Activated CD8-positive, alpha-beta memory T cell treated with anti-CD3 and anti-CD28 coated beads, Interleukin-2, amount 10 ng/mL, durations not matched to agents 7 days and 5 days (primary cell): ENCODE measurements at regions not wholly inside any gene's neighbourhood (a gene's known extent, or its start where the extent isn't known, plus 50 kb on each side); places are given as distances from the start of the nearest gene placed in this dataset.

Experiments
- ATAC-seq: fragments of 150-1000 bp; cut with Tn5 transposase; one replicate; pipeline ENCODE4 v1.10.0; 2021; ENCODE audit warnings: moderate library complexity
- CTCF ChIA-PET: fragments of 350-600 bp; sonication (Branson Sonifier 250); formaldehyde crosslinking; loops from one replicate; lab custom pipeline; 2021; ENCODE audit warnings: antibody characterized with exemption; lab: Charles Lee
- DNase-seq: peaks from one replicate; pipeline ENCODE4 v3.0.0-alpha.2; 2020
- H3K27ac Mint-ChIP-seq: one replicate; pipeline ENCODE4 v1.8.0; 2021; ENCODE audit warnings: mild to moderate bottlenecking, mixed read lengths
- H3K27me3 Mint-ChIP-seq: one replicate; pipeline ENCODE4 v1.8.0; 2021; ENCODE audit warnings: mixed read lengths
- H3K36me3 Mint-ChIP-seq: one replicate; pipeline ENCODE4 v1.8.0; 2021; ENCODE audit warnings: mild to moderate bottlenecking, mixed read lengths
- H3K4me1 Mint-ChIP-seq: one replicate; pipeline ENCODE4 v1.8.0; 2021; ENCODE audit warnings: mixed read lengths
- H3K4me3 Mint-ChIP-seq: one replicate; pipeline ENCODE4 v1.8.0; 2021; ENCODE audit warnings: mild to moderate bottlenecking, moderate library complexity, mixed read lengths
- H3K9me3 Mint-ChIP-seq: one replicate; pipeline ENCODE4 v1.8.0; 2022; ENCODE audit warnings: low read depth, mixed read lengths

DNA sequence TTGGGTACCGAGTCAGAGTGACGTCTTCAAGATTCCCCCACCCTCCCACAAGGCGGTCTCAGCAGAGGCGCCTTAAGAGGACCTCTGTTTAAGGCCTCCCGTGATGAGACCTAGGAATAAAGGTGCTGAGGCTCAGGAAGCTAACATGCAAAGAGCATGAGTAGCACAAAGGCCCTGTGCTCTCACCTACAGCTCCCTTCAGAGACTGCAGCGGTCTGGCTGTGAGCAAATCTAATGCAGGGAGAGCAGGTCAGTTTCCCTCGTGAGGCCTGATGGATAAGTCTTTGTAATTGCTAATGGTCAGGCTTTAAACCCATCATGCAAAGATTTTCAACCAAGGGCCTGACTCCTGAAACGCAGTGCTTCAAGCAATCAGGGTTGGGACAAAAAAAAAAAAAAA lies 909.3 kb upstream of the GHITM start:
- DNase-seq (no peak), ATAC-seq (no peak)
- Mint-ChIP-seq H3K36me3 (no peaks in the 10 kb centered on the region), H3K9me3 (peaks cover 7% of the 10 kb centered on the region), H3K27me3 (no peaks in the 10 kb centered on the region), H3K4me3 (no peak overlapping the region), H3K27ac (no peak overlapping the region), H3K4me1 (no peaks in the 10 kb centered on the region)
- CTCF ChIA-PET: no interaction called here

DNA sequence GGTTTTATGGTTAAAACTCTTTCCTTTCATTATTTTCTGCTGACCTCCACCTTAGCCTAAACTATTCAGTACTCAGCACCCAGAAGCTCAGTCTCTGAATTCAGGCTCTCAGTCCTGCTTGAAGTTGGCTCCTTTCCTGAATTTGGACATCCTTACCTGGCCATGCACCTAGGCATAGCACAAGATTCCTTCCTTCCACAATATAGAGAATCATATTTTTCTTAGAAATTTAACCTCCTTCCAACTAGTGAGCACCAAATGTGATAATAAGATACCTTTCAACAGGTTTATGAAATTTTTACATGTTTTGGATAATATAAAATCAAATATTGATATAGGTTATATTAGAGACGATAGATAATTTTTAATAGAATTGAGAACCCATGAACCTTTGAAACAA lies 905.6 kb upstream of the GHITM start:
- H3K36me3 Mint-ChIP-seq: no peaks in the 10 kb centered on the region
- ATAC-seq (no peak), DNase-seq (no peak)
- H3K9me3 Mint-ChIP-seq: peaks cover 3% of the 10 kb centered on the region
- no peaks in the 10 kb centered on the region for H3K4me1 Mint-ChIP-seq
- H3K4me3 Mint-ChIP-seq: no peak overlapping the region
- CTCF ChIA-PET: no interaction called here
- H3K27ac Mint-ChIP-seq: no peak overlapping the region
- H3K27me3 Mint-ChIP-seq: no peaks in the 10 kb centered on the region

DNA sequence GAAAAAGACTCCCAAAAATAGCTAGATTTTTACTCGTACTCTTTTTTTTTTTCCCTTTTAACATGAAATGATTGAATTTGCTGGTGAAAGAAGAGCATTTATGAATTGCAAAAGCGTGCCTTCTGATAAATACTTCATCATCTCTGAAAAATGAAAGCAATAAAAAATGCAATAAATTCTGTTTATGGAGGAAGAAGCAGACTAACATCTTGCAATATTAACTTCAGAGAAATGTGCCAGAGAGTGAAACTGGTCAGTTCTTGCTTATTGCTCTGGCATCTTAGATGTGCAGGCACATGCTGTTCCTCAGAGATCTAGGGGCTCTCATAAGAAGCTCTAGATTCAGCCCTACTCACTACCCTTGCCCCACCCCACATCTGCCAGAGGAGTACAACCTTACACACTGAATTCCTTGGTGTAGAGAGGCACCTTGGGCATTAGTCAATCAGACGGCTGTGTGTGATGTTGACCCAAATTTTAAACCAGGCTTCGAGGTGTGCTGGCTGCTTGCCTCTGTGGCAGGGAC lies 891.1 kb upstream of the GHITM start:
- no peak for DNase-seq
- Mint-ChIP-seq H3K4me1 (no peaks in the 10 kb centered on the region), H3K27ac (no peak overlapping the region), H3K9me3 (peaks cover 6% of the 10 kb centered on the region), H3K27me3 (no peaks in the 10 kb centered on the region), H3K36me3 (no peaks in the 10 kb centered on the region), H3K4me3 (no peak overlapping the region)
- no peak for ATAC-seq
- CTCF ChIA-PET: no interaction called here

DNA sequence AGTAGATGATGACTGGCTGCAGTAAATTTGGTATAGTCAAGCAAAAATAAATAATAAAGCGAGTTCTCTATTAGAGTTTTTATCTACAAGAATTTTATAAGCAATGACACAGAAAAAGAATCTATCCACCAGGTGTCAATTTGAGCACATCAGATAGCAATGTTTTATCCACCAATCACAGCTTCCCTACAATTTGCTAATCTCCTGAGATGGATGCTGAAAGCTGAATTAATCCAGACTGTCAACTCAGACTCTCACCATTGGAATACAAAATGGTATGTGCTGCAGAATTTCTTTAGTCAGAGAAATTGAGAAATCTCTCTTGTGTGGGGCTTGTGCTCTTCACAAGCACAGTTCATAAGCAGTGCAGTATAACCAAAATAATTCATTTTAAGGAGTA lies 888.9 kb upstream of the GHITM start:
- Mint-ChIP-seq H3K36me3 (no peaks in the 10 kb centered on the region), H3K9me3 (peaks cover 18% of the 10 kb centered on the region), H3K27me3 (no peaks in the 10 kb centered on the region), H3K4me1 (no peaks in the 10 kb centered on the region), H3K4me3 (no peak overlapping the region), H3K27ac (no peak overlapping the region)
- CTCF ChIA-PET: no interaction called here
- ATAC-seq (no peak), DNase-seq (no peak)

DNA sequence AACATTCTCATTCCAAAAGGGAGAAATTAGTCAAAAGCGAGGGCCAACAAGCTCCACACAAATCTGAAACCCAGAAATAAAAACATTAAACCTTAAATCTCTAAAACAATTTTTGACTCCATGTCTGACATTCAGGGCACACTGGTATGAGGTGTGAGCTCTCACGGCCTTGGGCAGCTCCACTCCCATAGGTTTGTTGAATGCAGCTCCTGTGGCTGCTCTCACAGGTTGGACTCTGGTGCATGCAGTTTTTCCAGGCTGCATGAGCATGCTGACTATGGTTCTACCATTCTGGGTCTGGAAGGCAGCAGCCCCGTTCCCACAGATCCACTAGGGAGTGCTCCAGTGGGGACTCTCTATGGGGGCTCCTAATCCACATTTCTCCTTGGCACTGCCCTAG lies 887.1 kb upstream of the GHITM start:
- H3K9me3 Mint-ChIP-seq: peaks cover 21% of the 10 kb centered on the region
- CTCF ChIA-PET: no interaction called here
- DNase-seq (no peak), ATAC-seq (no peak)
- H3K4me1 Mint-ChIP-seq: no peaks in the 10 kb centered on the region
- H3K27me3 Mint-ChIP-seq: no peaks in the 10 kb centered on the region
- no peak overlapping the region for H3K27ac Mint-ChIP-seq
- no peaks in the 10 kb centered on the region for H3K36me3 Mint-ChIP-seq
- no peak overlapping the region for H3K4me3 Mint-ChIP-seq

DNA sequence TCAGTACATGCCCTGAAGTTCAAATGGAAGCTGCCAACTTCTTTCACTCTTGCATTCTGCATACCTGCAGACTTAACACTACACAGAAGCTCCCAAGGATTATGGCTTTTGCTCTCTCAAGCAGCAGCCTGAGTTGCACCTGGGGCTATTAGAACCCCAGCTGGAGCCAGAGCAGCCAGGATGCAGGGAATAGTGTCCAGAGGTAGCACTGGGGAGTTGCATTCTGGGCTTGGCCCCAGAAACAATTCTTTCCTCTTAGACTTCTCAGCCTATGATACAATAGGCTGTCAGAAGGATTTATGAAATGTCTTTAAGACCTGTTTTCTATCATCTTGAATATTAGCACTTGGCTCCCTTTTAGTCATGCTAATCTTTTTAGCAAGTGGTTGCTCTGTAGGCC lies 886.7 kb upstream of the GHITM start:
- Mint-ChIP-seq H3K36me3 (no peaks in the 10 kb centered on the region), H3K4me1 (no peaks in the 10 kb centered on the region), H3K4me3 (no peak overlapping the region), H3K27ac (no peak overlapping the region), H3K27me3 (no peaks in the 10 kb centered on the region), H3K9me3 (peaks cover 21% of the 10 kb centered on the region)
- ATAC-seq (no peak), DNase-seq (no peak)
- CTCF ChIA-PET: no interaction called here

DNA sequence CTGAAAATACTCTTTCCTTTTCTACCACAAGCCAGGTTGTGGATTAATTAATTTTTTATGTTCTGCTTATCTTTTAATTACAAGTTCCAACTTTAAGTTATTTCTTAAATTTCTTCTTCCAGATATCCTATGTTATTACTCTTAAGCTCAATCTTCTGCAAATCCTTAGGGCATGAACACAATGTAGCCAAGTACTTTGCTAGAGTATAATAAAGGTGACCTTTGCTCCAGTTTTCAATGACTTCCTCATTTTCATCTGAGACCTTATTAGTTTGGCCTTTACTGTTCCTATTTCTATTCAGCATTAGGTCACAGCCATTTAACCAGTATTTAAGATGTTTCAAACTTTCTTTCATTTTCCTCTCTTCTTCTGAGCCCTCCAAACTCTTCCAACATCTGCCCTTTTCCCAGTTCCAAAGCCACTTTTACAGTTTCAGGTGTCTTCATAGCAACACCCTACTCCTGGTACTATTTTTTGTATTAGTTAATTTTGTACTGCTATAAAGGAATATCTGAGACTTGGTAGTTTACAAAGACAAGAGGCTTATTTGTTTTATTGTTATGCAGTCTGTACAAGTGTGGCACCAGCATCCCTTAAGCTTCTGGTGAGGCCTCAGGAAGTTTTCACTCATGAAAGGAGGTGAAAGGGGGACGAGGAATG lies 886.2 kb upstream of the GHITM start:
- no peak for DNase-seq
- Mint-ChIP-seq H3K27ac (no peak overlapping the region), H3K4me3 (no peak overlapping the region), H3K36me3 (no peaks in the 10 kb centered on the region), H3K4me1 (no peaks in the 10 kb centered on the region), H3K27me3 (no peaks in the 10 kb centered on the region), H3K9me3 (peaks cover 21% of the 10 kb centered on the region)
- ATAC-seq: no peak
- CTCF ChIA-PET: no interaction called here

DNA sequence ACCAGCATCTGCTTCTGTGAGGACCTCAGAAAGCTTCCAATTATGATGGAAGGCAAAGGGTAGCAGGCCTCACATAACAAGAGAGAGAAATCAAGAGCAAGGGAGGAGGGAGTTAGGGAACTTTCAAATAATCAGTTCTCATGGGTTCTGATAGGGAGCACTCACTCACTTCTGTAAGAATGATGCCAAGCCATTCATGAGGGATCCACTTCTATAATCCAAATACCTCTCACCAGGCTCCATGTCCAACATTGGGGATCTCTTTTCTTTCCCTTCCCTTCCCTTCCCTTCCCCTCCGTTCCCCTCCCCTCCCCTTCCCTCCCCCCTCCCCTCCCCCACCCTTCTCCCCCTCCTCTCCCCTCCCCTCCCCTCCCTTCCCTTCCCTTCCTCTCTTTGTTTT lies 884.6 kb upstream of the GHITM start:
- Mint-ChIP-seq H3K27me3 (no peaks in the 10 kb centered on the region), H3K27ac (no peak overlapping the region), H3K36me3 (no peaks in the 10 kb centered on the region), H3K4me3 (no peak overlapping the region), H3K9me3 (peaks cover 20% of the 10 kb centered on the region), H3K4me1 (no peaks in the 10 kb centered on the region)
- ATAC-seq (no peak), DNase-seq (no peak)
- CTCF ChIA-PET: no interaction called here

DNA sequence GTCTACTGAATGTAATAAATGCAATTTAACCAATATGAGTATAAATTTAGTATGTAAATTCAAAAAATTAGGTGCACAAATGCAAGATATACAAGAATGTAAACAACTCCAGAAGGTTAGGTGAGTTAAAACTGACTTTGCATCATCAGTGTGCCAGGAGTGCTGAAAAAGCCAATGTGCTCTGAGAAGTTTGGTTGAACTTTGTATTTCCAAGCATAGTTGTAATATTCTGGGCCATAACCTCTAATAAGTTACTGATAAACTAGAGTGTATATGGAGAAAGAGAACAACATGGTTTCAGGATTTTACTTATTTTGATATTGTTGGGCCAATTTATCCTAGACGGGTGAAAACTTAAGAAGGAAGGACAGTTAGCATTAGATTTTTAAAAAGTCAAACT lies 876.9 kb upstream of the GHITM start:
- no peak for DNase-seq
- H3K9me3 Mint-ChIP-seq: peaks cover 10% of the 10 kb centered on the region
- H3K27ac Mint-ChIP-seq: no peak overlapping the region
- H3K27me3 Mint-ChIP-seq: no peaks in the 10 kb centered on the region
- no peaks in the 10 kb centered on the region for H3K4me1 Mint-ChIP-seq
- H3K36me3 Mint-ChIP-seq: no peaks in the 10 kb centered on the region
- no peak for ATAC-seq
- no peak overlapping the region for H3K4me3 Mint-ChIP-seq
- CTCF ChIA-PET: no interaction called here

DNA sequence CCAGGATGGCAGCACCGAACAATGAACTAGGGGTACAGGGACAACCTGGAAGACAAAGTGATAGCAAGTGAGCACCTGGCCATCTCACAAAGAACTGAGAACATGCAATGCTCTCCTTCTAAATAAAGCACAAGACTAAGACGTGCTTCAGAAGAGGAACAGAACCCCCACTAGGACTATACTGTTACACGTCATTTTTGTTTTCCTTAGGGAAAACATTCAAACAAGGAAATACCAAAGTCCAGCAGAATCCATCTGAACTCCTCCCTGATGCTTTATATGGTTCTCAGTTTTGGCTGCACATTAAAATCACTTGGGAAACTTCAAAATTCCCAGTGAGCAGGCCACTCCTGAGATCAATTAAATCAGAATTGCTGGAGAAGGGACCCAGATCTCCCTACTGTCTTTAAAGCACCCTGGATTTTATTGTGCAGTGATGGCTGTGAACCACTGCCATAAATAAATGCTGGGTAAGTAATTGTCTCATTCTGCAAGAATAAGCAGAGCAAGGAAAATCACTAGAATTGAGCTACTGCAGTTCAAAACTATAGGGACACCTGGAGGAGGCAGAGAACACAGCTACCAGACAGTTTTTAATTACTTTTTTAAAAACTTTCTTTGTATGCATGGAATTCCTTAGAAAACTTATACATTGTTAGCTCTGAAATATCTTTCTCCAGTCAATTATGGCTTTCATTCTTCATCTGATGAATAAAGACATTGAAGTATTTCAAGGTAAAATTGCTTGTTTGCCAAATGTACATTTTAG lies 866.5 kb upstream of the GHITM start:
- CTCF ChIA-PET: no interaction called here
- no peaks in the 10 kb centered on the region for H3K4me1 Mint-ChIP-seq
- H3K27ac Mint-ChIP-seq: no peak overlapping the region
- H3K27me3 Mint-ChIP-seq: no peaks in the 10 kb centered on the region
- ATAC-seq (no peak), DNase-seq (no peak)
- no peaks in the 10 kb centered on the region for H3K36me3 Mint-ChIP-seq
- H3K9me3 Mint-ChIP-seq: peaks cover 3% of the 10 kb centered on the region
- no peak overlapping the region for H3K4me3 Mint-ChIP-seq

DNA sequence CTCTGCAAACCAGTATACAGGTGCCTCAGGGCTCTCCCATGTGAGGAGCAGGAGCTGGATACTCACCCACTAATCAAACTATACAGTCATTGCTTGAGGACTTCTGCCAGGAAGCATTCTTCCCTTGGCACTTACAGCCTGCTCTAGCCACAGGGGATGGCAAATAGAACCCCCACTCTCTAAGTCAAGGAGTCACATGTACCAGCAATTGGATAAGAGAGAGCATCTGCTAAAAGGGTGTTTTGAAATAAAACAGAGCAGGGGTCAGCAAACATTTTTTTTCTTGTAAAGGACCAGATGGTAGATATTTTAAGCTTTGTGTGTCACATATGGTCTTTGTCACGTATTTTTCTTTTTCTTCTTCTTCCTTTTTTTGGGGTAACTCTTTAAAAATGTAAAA lies 865.2 kb upstream of the GHITM start:
- Mint-ChIP-seq H3K4me3 (no peak overlapping the region), H3K9me3 (peaks cover 3% of the 10 kb centered on the region), H3K4me1 (no peaks in the 10 kb centered on the region), H3K27ac (no peak overlapping the region), H3K36me3 (no peaks in the 10 kb centered on the region), H3K27me3 (no peaks in the 10 kb centered on the region)
- CTCF ChIA-PET: no interaction called here
- DNase-seq (no peak), ATAC-seq (no peak)

DNA sequence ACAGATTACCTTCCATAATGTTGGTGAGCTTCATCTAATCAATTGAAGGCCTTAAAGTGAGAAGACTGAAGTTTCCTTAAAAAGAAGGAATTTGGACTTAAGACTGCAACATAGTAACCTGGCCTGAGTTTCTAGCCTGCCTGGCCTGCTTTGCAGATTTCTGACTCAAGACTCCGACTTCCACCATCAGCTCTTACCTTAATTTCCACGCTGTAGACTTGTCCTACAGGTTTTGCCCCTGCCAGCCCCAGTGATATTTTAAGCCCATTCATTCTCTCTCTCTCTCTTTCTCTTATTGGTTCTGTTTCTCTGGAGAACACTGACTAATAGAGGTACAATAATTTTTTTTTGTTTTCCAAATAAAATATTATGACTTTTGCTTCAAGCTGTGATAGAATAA lies 862.3 kb upstream of the GHITM start:
- CTCF ChIA-PET: no interaction called here
- ATAC-seq (no peak), DNase-seq (no peak)
- no peaks in the 10 kb centered on the region for H3K27me3 Mint-ChIP-seq
- no peak overlapping the region for H3K27ac Mint-ChIP-seq
- no peaks in the 10 kb centered on the region for H3K4me1 Mint-ChIP-seq
- no peaks in the 10 kb centered on the region for H3K36me3 Mint-ChIP-seq
- no peak overlapping the region for H3K4me3 Mint-ChIP-seq
- peaks cover 8% of the 10 kb centered on the region for H3K9me3 Mint-ChIP-seq

DNA sequence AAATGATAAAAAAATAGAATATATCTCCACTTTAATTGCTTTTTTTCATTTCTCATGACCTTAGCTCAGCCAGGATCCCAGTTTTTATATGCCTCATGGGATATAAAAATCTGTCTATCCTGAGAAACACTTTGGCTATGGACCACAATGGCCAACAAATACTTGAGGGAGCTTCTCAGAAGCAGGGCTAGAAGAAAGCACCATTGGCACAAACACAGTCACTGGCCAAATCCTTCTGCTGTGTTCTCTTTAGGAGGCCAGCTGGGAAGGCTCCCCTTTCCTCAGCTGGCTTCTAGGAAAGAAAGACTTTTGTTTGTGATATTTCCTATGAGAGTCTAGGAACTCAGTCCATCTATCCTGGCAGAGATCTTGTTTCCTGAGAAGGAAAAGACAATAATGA lies 856.2 kb upstream of the GHITM start:
- no peak overlapping the region for H3K27ac Mint-ChIP-seq
- no peaks in the 10 kb centered on the region for H3K27me3 Mint-ChIP-seq
- CTCF ChIA-PET: no interaction called here
- DNase-seq (no peak), ATAC-seq (no peak)
- no peak overlapping the region for H3K4me3 Mint-ChIP-seq
- H3K9me3 Mint-ChIP-seq: peaks cover 5% of the 10 kb centered on the region
- H3K4me1 Mint-ChIP-seq: no peaks in the 10 kb centered on the region
- no peaks in the 10 kb centered on the region for H3K36me3 Mint-ChIP-seq

DNA sequence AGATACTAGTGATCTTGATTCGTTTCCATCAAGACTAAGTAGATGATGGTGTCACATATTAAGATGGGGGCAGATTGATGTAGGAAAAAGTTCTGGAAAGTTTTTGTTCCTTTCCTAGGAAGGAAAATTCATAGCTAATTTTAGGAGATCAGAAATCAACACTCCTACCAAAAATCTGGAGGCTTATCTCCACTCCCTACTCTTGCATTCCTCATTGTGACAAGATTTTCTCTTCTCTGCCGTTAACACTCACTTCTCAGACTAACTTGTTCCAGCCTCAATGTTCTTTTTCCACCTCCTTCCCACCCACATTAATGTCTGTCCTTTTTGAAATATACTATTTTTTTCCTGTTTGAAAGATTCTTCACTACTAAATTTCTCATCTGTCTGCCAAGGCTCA lies 851.9 kb upstream of the GHITM start:
- H3K9me3 Mint-ChIP-seq: no peaks in the 10 kb centered on the region
- no peak for DNase-seq
- no peak overlapping the region for H3K4me3 Mint-ChIP-seq
- no peaks in the 10 kb centered on the region for H3K27me3 Mint-ChIP-seq
- CTCF ChIA-PET: no interaction called here
- no peak for ATAC-seq
- no peaks in the 10 kb centered on the region for H3K36me3 Mint-ChIP-seq
- H3K4me1 Mint-ChIP-seq: no peaks in the 10 kb centered on the region
- H3K27ac Mint-ChIP-seq: no peak overlapping the region
